Stomach (tissue), 8 donors: ENCODE measurements at regions not wholly inside any gene's neighbourhood (a gene's known extent, or its start where the extent isn't known, plus 50 kb on each side); places are given as distances from the start of the nearest gene placed in this dataset.

Source experiments
- DNase-seq, 2 donors: peaks; one replicate each; pipeline versions ENCODE4 v3.0.0 to v3.0.0-alpha.2; 2013 to 2019
- H3K27ac ChIP-seq, 5 donors: fragments of 200-600 bp in 4 of 5; sonication (generic) in 4 of 5; one replicate each; pipeline ENCODE4 v1.5.1; 2013 to 2019; ENCODE audit warnings: mild to moderate bottlenecking in 1 of 5, moderate library complexity in 1 of 5
- H3K27me3 ChIP-seq, 3 donors: fragments of 200-600 bp; sonication (generic); one replicate each; pipeline ENCODE4 v1.5.1; 2017 to 2019; ENCODE audit warnings: mixed run types in 1 of 3
- H3K36me3 ChIP-seq, 4 donors: fragments of 200-600 bp; sonication (generic); 1 replicate in 3 of 4; 2 replicates in 1 of 4; pipeline ENCODE4 v1.5.1; 2016 to 2019
- H3K4me1 ChIP-seq, 4 donors: fragments of 200-600 bp; sonication (generic); one replicate each; pipeline ENCODE4 v1.5.1; 2016 to 2019
- H3K4me3 ChIP-seq, 4 donors: fragments of 200-600 bp; sonication (generic) in 3 of 4; one replicate each; pipeline ENCODE4 v1.5.1; 2016 to 2019; ENCODE audit warnings: mild to moderate bottlenecking in 1 of 4
- H3K9me3 ChIP-seq, 4 donors: fragments of 200-600 bp; sonication (generic); one replicate each; pipeline ENCODE4 v1.5.1; 2016 to 2019
- CTCF ChIP-seq, 7 experiments: fragments of 450-650 bp in 4 of 7; fragments of 200-600 bp in 3 of 7; sonication (generic) in 3 of 7; IDR thresholded peaks; one replicate each; pipeline ENCODE4 v1.5.1; 2016 to 2019; ENCODE audit warnings: antibody characterized with exemption in 7 of 7, control low read depth in 2 of 7, mild to moderate bottlenecking in 1 of 7
- EP300 ChIP-seq: sonication (generic); formaldehyde crosslinking; IDR thresholded peaks from one replicate; pipeline ENCODE4 v1.6.1; 2017; ENCODE audit warnings: antibody characterized with exemption
- POLR2A ChIP-seq, 4 donors: fragments of 450-650 bp; IDR thresholded peaks; one replicate each; pipeline ENCODE4 v1.6.1; 2016; ENCODE audit warnings: antibody characterized with exemption in 4 of 4, control low read depth in 2 of 4, mild to moderate bottlenecking in 1 of 4, moderate library complexity in 1 of 4
- POLR2AphosphoS5 ChIP-seq, 3 donors: sonication (generic); formaldehyde crosslinking; IDR thresholded peaks; one replicate each; pipeline ENCODE4 v1.6.1; 2016; ENCODE audit warnings: antibody characterized with exemption in 3 of 3
- WGBS, 5 donors: extraction: QIAGEN DNeasy Blood & Tissue Kit in 3 of 5; methylation state at CpG; one replicate each; pipeline versions ENCODE4 v1.1.5 to v1.1.7; 2013 to 2018; 5-methylcytosine and 5-hydroxymethylcytosine counted together
- intact Hi-C: fragments of 100-400 bp; cut with DNase I; formaldehyde crosslinking; loops from one replicate; pipeline ENCODE4 v1.15.1; 2023; ENCODE audit warnings: low total_unique reads
- donor health status: healthy with polysubstance abuse.
- donor health status: Bipolar disorder and iron deficiency.
- donor health status: healthy.

- no peak for DNase-seq
- intact Hi-C loops = no loop called here
- Histone ChIP-seq H3K4me1 (peaks cover 0 to 5% (median 0%) of the 10 kb centered on the region in 4 donors), H3K27ac (no peak overlapping the region), H3K9me3 (no peaks in the 10 kb centered on the region), H3K4me3 (no peak overlapping the region), H3K36me3 (no peaks in the 10 kb centered on the region), H3K27me3 (no peaks in the 10 kb centered on the region)
- TF ChIP-seq POLR2AphosphoS5 (IDR thresholded peaks at IDR 0.05) = no peak
- WGBS, 5 donors = 10 to 25% (median 14%) methylated on average over 2 of the region's 2 CpGs
Measured at GRCh38 chr2:63676135-63676534, 87.4 kb downstream of the MDH1 start.

GRCh38 chr2:63678085-63678484 lies 89.3 kb downstream of the MDH1 start:
- 85 to 88% (median 86%) methylated on average over 2 of the region's 2 CpGs for WGBS, 5 donors

GRCh38 chr2:63678551-63678950 lies 89.8 kb downstream of the MDH1 start:
- intact Hi-C loops = no loop called here
- TF ChIP-seq CTCF (IDR thresholded peaks at IDR 0.05) (no peak), POLR2A (IDR thresholded peaks at IDR 0.05) (no peak), POLR2AphosphoS5 (IDR thresholded peaks at IDR 0.05) (no peak), EP300 (no peak)
- Histone ChIP-seq H3K27me3 (no peaks in the 10 kb centered on the region), H3K36me3 (no peaks in the 10 kb centered on the region), H3K4me3 (no peak overlapping the region), H3K9me3 (no peaks in the 10 kb centered on the region), H3K4me1 (peaks cover 0 to 5% (median 0%) of the 10 kb centered on the region in 4 donors), H3K27ac (no peak overlapping the region)
- WGBS, 5 donors = 70 to 84% (median 71%) methylated on average over 4 of the region's 4 CpGs
- DNase-seq = no peak

More at GRCh38 chr2:63678085-63678484, 89.3 kb downstream of the MDH1 start:
- Histone ChIP-seq H3K27me3 (no peaks in the 10 kb centered on the region), H3K27ac (no peak overlapping the region), H3K4me3 (no peak overlapping the region), H3K4me1 (peaks cover 0 to 5% (median 0%) of the 10 kb centered on the region in 4 donors), H3K9me3 (no peaks in the 10 kb centered on the region), H3K36me3 (no peaks in the 10 kb centered on the region)
- TF ChIP-seq POLR2AphosphoS5 (IDR thresholded peaks at IDR 0.05) (no peak), EP300 (no peak), CTCF (IDR thresholded peaks at IDR 0.05) (no peak), POLR2A (IDR thresholded peaks at IDR 0.05) (no peak)
- DNase-seq = no peak
- intact Hi-C loops = no loop called here

GRCh38 chr2:63679252-63679855 lies 90.6 kb downstream of the MDH1 start:
- Histone ChIP-seq H3K27ac (no peak overlapping the region), H3K27me3 (no peaks in the 10 kb centered on the region), H3K36me3 (no peaks in the 10 kb centered on the region), H3K4me3 (no peak overlapping the region), H3K4me1 (no peaks in the 10 kb centered on the region), H3K9me3 (no peaks in the 10 kb centered on the region)
- 83 to 90% (median 89%) methylated on average over 5 of the region's 5 CpGs for WGBS, 5 donors
- DNase-seq = no peak
- intact Hi-C loops = no loop called here
- TF ChIP-seq CTCF (IDR thresholded peaks at IDR 0.05) (no peak), POLR2AphosphoS5 (IDR thresholded peaks at IDR 0.05) (no peak), POLR2A (IDR thresholded peaks at IDR 0.05) (no peak), EP300 (no peak)

- Histone ChIP-seq H3K27ac (no peak overlapping the region), H3K4me3 (no peak overlapping the region), H3K36me3 (no peaks in the 10 kb centered on the region), H3K9me3 (no peaks in the 10 kb centered on the region), H3K27me3 (no peaks in the 10 kb centered on the region), H3K4me1 (no peaks in the 10 kb centered on the region)
- WGBS, 5 donors = 84 to 100% (median 89%) methylated on average over 1 of the region's 1 CpG
- TF ChIP-seq CTCF (IDR thresholded peaks at IDR 0.05) (no peak), EP300 (no peak), POLR2A (IDR thresholded peaks at IDR 0.05) (no peak), POLR2AphosphoS5 (IDR thresholded peaks at IDR 0.05) (no peak)
- DNase-seq = no peak
- intact Hi-C loops = no loop called here
Measured at GRCh38 chr2:63680455-63680854, 91.7 kb downstream of the MDH1 start.
